Spleen (tissue), 7 donors: ENCODE measurements at regions not wholly inside any gene's neighbourhood (a gene's known extent, or its start where the extent isn't known, plus 50 kb on each side); places are given as distances from the start of the nearest gene placed in this dataset.

Source experiments
- CTCF ChIP-seq, 11 experiments: fragments of 200-600 bp in 7 of 11; fragments of 450-650 bp in 4 of 11; sonication (generic) in 4 of 11; IDR thresholded peaks in 8 of 11; conservative IDR thresholded peaks in 3 of 11; 1 replicate in 7 of 11; 2 replicates in 4 of 11; pipeline versions ENCODE4 v1.4.0 to v1.8.0; 2016 to 2021; ENCODE audit warnings: antibody characterized with exemption in 11 of 11, inconsistent platforms in 4 of 11, mild to moderate bottlenecking in 1 of 11
- POLR2A ChIP-seq, 3 donors: fragments of 450-650 bp; IDR thresholded peaks; one replicate each; pipeline ENCODE4 v1.5.1; 2017; ENCODE audit warnings: antibody characterized with exemption in 3 of 3, mild to moderate bottlenecking in 1 of 3
- POLR2AphosphoS5 ChIP-seq, 3 donors: sonication (generic); formaldehyde crosslinking; IDR thresholded peaks; one replicate each; pipeline ENCODE4 v1.5.1; 2017; ENCODE audit warnings: antibody characterized with exemption in 3 of 3
- donor health status: DM: no; HTN: no; CAD: no; lungs with moderate emphysema.
- donor health status: DM: no; HTN: no; CAD: no.
- donor health status: DM: no; HTN: no; CAD: no.

GRCh38 chr5:39485079-39485478 is 60.3 kb upstream of the DAB2 start:
- no peak for TF ChIP-seq POLR2A (IDR thresholded peaks at IDR 0.05)
- TF ChIP-seq CTCF (IDR thresholded peaks at IDR 0.05 in 8 of 11, conservative IDR thresholded peaks at IDR 0.05 in 3 of 11): no peak
- no peak for TF ChIP-seq POLR2AphosphoS5 (IDR thresholded peaks at IDR 0.05)
